GM12878 (cell line): ENCODE measurements at regions not wholly inside any gene's neighbourhood (a gene's known extent, or its start where the extent isn't known, plus 50 kb on each side); places are given as distances from the start of the nearest gene placed in this dataset.

ENCODE experiments used
- ATAC-seq: fragments of 200-7000 bp; cut with Tn5 transposase; 3 replicates; pipeline ENCODE4 v1.9.1; 2020; ENCODE audit warnings: mild to moderate bottlenecking, moderate library complexity
- BruUV-seq: library from RNA; stranded (reverse); fragments of 400-500 nt; replicated peaks from 2 replicates; lab custom pipeline; 2021; lab: Mats Ljungman, UMichigan
- CTCF ChIA-PET: fragments of 300-600 bp; sonication (Branson Sonifier 250); formaldehyde crosslinking; extraction: SDS; loops from one replicate; lab custom pipeline; 2021; ENCODE audit warnings: inconsistent platforms; lab: Yijun Ruan, JAX
- POLR2A ChIA-PET: fragments of 350-600 bp; formaldehyde crosslinking; extraction: SDS; loops from one replicate; lab custom pipeline; 2021; ENCODE audit warnings: inconsistent platforms; lab: Charles Lee
- RAD21 ChIA-PET: fragments of 300-600 bp; sonication (Branson Sonifier 250); formaldehyde crosslinking; loops from one replicate; lab custom pipeline; 2023; ENCODE audit warnings: antibody characterized with exemption; ENCODE audit not compliant: unreplicated experiment; lab: Charles Lee
- SMC1A ChIA-PET: fragments of 300-600 bp; sonication (Branson Sonifier 250); formaldehyde crosslinking; loops from one replicate; lab custom pipeline; 2023; ENCODE audit not compliant: unreplicated experiment, uncharacterized antibody; lab: Charles Lee
- DNase-seq: peaks from one replicate; pipeline ENCODE4 v3.0.0-alpha.2; 2011; ENCODE audit warnings: low read depth, low spot score
- FAIRE-seq: peaks from 3 replicates; lab custom pipeline; 2011; peaks lifted over from hg19 to GRCh38; lab: Jason Lieb, UNC
- H2AFZ ChIP-seq: 2 replicates; pipeline ENCODE4 v1.6.0; 2011; ENCODE audit warnings: low read depth, low read length, control low read depth; ENCODE audit not compliant: control insufficient read depth
- H3K27ac ChIP-seq: 2 replicates; pipeline ENCODE4 v1.5.1; 2011; ENCODE audit warnings: control low read depth; ENCODE audit not compliant: control insufficient read depth, insufficient read depth
- H3K27me3 ChIP-seq, 2 experiments: replicated peaks in 1 of 2; 2 replicates each; pipeline versions ENCODE4 v1.6.0 to v1.6.1; 2011; ENCODE audit warnings: low read length in 1 of 2; ENCODE audit not compliant: control insufficient read depth in 2 of 2, insufficient read depth in 2 of 2
- H3K36me3 ChIP-seq, 2 experiments: 2 replicates each; pipeline ENCODE4 v1.5.1; 2011; ENCODE audit warnings: low read length in 1 of 2; ENCODE audit not compliant: control insufficient read depth in 2 of 2, insufficient read depth in 2 of 2
- H3K4me1 ChIP-seq: 2 replicates; pipeline ENCODE4 v1.6.1; 2011; ENCODE audit warnings: mild to moderate bottlenecking, low read length, moderate library complexity, mixed read lengths; ENCODE audit not compliant: control insufficient read depth, insufficient read depth
- H3K4me2 ChIP-seq: 2 replicates; pipeline ENCODE4 v1.6.0; 2011; ENCODE audit warnings: control low read depth; ENCODE audit not compliant: control insufficient read depth, insufficient read depth
- H3K4me3 ChIP-seq: fragments of 200-600 bp; sonication (generic); 2 replicates; pipeline ENCODE4 v1.5.1; 2016
- H3K79me2 ChIP-seq: 2 replicates; pipeline ENCODE4 v1.6.0; 2011; ENCODE audit warnings: low read length; ENCODE audit not compliant: control insufficient read depth, insufficient read depth
- H3K9ac ChIP-seq: 2 replicates; pipeline ENCODE4 v1.8.0; 2011; ENCODE audit warnings: low read length, control low read depth, mixed read lengths; ENCODE audit not compliant: control insufficient read depth, insufficient read depth
- H3K9me3 ChIP-seq: replicated peaks from 3 replicates; pipeline ENCODE4 v1.5.1; 2011; ENCODE audit warnings: mild to moderate bottlenecking, low read length; ENCODE audit not compliant: control insufficient read depth, insufficient read depth
- H4K20me1 ChIP-seq: 2 replicates; pipeline ENCODE4 v1.6.0; 2011; ENCODE audit not compliant: control insufficient read depth, insufficient read depth
- ATF3 ChIP-seq: IDR thresholded peaks from 2 replicates; pipeline ENCODE4 v1.6.1; 2011; ENCODE audit warnings: low read depth, mild to moderate bottlenecking, low read length, moderate library complexity, borderline replicate concordance; ENCODE audit errors: extremely low read depth
- BCLAF1 ChIP-seq: fragments of 450-650 bp; IDR thresholded peaks from 2 replicates; pipeline ENCODE4 v1.6.1; 2017; ENCODE audit warnings: antibody characterized with exemption, mild to moderate bottlenecking, moderate library complexity
- NBN ChIP-seq: fragments of 450-650 bp; IDR thresholded peaks from 2 replicates; pipeline ENCODE4 v1.6.1; 2016
- WGBS: methylation state at CpG from one replicate; pipeline ENCODE4 v1.1.6; 2016; ENCODE audit warnings: low lambda C conversion rate; ENCODE audit not compliant: insufficient replicate concordance, insufficient coverage; ENCODE audit errors: missing lambda C conversion rate; 5-methylcytosine and 5-hydroxymethylcytosine counted together
- in situ Hi-C: fragments of 300-500 bp; cut with MboI; formaldehyde crosslinking; loops from 9 replicates; pipeline ENCODE4 v1.14.3; 2018; ENCODE audit warnings: mixed read lengths
- intact Hi-C: fragments of 100-400 bp; cut with micrococcal nuclease; formaldehyde crosslinking; loops from one replicate; pipeline ENCODE4 v1.14.2; 2022; ENCODE audit not compliant: unreplicated experiment
- TF ChIP-seq, protein P1 (sequence below): fragments of 450-650 bp; IDR thresholded peaks from 2 replicates; pipeline ENCODE4 v1.6.1; 2017; ENCODE audit warnings: mild to moderate bottlenecking, low read depth, inconsistent platforms; ENCODE audit not compliant: poor library complexity, severe bottlenecking
- TF ChIP-seq, protein P2 (sequence below): fragments of 450-650 bp; IDR thresholded peaks from 2 replicates; pipeline ENCODE4 v1.6.1; 2017; ENCODE audit warnings: borderline replicate concordance
- TF ChIP-seq, protein P3 (sequence below): fragments of 450-650 bp; IDR thresholded peaks from 2 replicates; pipeline ENCODE4 v1.6.1; 2017; ENCODE audit warnings: low read depth, mild to moderate bottlenecking, moderate library complexity
- TF ChIP-seq, protein P4 (sequence below): fragments of 450-650 bp; IDR thresholded peaks from 2 replicates; pipeline ENCODE4 v1.6.1; 2016; ENCODE audit warnings: mild to moderate bottlenecking, moderate library complexity, borderline replicate concordance
- TF ChIP-seq, protein P5 (sequence below): fragments of 450-650 bp; conservative IDR thresholded peaks from 2 replicates; pipeline ENCODE4 v1.6.1; 2017; ENCODE audit warnings: mild to moderate bottlenecking, moderate library complexity

DNA sequence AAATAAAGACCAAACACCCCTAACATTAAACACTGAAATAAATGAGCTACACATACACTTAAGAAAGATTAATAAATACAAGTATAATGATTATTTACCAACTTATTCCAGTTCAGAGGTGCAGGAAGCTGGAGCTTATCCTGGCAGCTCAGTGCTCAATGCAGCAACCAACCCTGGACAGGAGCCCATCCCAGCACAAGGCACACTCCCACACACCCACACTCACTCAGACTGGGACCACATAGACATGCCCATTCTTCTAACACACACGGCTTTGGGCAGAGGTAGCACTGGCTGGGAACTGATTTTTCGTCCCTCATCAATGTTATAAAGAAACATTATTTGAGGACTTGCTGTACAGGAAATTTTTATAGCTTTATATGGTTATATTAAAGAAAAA lies 797.4 kb downstream of the RPS29 start:
- Histone ChIP-seq H3K4me1 (no peaks in the 10 kb centered on the region), H3K36me3 (no peaks in the 10 kb centered on the region), H3K4me3 (no peak overlapping the region), H3K27ac (no peak overlapping the region), H3K79me2 (no peaks in the 10 kb centered on the region), H3K9ac (no peak overlapping the region), H3K4me2 (no peak overlapping the region), H4K20me1 (no peaks in the 10 kb centered on the region), H3K27me3 (no peaks in the 10 kb centered on the region), H3K9me3 (no peaks in the 10 kb centered on the region), H2AFZ (no peak overlapping the region)
- ChIA-PET CTCF (no interaction called here), SMC1A (no interaction called here), RAD21 (no interaction called here), POLR2A (no interaction called here)
- in situ Hi-C loops: no loop called here
- intact Hi-C loops: no loop called here
- DNase-seq (no peak), ATAC-seq (no peak), FAIRE-seq (no peak)
- WGBS: 2% methylated on average over 2 of the region's 2 CpGs
- no TSS peak for BruUV-seq
- TF ChIP-seq, protein P1, sequence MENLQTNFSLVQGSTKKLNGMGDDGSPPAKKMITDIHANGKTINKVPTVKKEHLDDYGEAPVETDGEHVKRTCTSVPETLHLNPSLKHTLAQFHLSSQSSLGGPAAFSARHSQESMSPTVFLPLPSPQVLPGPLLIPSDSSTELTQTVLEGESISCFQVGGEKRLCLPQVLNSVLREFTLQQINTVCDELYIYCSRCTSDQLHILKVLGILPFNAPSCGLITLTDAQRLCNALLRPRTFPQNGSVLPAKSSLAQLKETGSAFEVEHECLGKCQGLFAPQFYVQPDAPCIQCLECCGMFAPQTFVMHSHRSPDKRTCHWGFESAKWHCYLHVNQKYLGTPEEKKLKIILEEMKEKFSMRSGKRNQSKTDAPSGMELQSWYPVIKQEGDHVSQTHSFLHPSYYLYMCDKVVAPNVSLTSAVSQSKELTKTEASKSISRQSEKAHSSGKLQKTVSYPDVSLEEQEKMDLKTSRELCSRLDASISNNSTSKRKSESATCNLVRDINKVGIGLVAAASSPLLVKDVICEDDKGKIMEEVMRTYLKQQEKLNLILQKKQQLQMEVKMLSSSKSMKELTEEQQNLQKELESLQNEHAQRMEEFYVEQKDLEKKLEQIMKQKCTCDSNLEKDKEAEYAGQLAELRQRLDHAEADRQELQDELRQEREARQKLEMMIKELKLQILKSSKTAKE: no peak
- TF ChIP-seq, protein P2, sequence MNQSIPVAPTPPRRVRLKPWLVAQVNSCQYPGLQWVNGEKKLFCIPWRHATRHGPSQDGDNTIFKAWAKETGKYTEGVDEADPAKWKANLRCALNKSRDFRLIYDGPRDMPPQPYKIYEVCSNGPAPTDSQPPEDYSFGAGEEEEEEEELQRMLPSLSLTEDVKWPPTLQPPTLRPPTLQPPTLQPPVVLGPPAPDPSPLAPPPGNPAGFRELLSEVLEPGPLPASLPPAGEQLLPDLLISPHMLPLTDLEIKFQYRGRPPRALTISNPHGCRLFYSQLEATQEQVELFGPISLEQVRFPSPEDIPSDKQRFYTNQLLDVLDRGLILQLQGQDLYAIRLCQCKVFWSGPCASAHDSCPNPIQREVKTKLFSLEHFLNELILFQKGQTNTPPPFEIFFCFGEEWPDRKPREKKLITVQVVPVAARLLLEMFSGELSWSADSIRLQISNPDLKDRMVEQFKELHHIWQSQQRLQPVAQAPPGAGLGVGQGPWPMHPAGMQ: no peak
- TF ChIP-seq, protein P3, sequence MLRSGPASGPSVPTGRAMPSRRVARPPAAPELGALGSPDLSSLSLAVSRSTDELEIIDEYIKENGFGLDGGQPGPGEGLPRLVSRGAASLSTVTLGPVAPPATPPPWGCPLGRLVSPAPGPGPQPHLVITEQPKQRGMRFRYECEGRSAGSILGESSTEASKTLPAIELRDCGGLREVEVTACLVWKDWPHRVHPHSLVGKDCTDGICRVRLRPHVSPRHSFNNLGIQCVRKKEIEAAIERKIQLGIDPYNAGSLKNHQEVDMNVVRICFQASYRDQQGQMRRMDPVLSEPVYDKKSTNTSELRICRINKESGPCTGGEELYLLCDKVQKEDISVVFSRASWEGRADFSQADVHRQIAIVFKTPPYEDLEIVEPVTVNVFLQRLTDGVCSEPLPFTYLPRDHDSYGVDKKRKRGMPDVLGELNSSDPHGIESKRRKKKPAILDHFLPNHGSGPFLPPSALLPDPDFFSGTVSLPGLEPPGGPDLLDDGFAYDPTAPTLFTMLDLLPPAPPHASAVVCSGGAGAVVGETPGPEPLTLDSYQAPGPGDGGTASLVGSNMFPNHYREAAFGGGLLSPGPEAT: no peak
- TF ChIP-seq, protein P4, sequence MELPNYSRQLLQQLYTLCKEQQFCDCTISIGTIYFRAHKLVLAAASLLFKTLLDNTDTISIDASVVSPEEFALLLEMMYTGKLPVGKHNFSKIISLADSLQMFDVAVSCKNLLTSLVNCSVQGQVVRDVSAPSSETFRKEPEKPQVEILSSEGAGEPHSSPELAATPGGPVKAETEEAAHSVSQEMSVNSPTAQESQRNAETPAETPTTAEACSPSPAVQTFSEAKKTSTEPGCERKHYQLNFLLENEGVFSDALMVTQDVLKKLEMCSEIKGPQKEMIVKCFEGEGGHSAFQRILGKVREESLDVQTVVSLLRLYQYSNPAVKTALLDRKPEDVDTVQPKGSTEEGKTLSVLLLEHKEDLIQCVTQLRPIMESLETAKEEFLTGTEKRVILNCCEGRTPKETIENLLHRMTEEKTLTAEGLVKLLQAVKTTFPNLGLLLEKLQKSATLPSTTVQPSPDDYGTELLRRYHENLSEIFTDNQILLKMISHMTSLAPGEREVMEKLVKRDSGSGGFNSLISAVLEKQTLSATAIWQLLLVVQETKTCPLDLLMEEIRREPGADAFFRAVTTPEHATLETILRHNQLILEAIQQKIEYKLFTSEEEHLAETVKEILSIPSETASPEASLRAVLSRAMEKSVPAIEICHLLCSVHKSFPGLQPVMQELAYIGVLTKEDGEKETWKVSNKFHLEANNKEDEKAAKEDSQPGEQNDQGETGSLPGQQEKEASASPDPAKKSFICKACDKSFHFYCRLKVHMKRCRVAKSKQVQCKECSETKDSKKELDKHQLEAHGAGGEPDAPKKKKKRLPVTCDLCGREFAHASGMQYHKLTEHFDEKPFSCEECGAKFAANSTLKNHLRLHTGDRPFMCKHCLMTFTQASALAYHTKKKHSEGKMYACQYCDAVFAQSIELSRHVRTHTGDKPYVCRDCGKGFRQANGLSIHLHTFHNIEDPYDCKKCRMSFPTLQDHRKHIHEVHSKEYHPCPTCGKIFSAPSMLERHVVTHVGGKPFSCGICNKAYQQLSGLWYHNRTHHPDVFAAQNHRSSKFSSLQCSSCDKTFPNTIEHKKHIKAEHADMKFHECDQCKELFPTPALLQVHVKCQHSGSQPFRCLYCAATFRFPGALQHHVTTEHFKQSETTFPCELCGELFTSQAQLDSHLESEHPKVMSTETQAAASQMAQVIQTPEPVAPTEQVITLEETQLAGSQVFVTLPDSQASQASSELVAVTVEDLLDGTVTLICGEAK: no peak
- TF ChIP-seq ATF3 (no peak), NBN (no peak), BCLAF1 (no peak)
- TF ChIP-seq, protein P5, sequence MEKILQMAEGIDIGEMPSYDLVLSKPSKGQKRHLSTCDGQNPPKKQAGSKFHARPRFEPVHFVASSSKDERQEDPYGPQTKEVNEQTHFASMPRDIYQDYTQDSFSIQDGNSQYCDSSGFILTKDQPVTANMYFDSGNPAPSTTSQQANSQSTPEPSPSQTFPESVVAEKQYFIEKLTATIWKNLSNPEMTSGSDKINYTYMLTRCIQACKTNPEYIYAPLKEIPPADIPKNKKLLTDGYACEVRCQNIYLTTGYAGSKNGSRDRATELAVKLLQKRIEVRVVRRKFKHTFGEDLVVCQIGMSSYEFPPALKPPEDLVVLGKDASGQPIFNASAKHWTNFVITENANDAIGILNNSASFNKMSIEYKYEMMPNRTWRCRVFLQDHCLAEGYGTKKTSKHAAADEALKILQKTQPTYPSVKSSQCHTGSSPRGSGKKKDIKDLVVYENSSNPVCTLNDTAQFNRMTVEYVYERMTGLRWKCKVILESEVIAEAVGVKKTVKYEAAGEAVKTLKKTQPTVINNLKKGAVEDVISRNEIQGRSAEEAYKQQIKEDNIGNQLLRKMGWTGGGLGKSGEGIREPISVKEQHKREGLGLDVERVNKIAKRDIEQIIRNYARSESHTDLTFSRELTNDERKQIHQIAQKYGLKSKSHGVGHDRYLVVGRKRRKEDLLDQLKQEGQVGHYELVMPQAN: no peak
